ENCODE measurements at regions not wholly inside any gene's neighbourhood (a gene's known extent, or its start where the extent isn't known, plus 50 kb on each side); places are given as distances from the start of the nearest gene placed in this dataset.

DNA sequence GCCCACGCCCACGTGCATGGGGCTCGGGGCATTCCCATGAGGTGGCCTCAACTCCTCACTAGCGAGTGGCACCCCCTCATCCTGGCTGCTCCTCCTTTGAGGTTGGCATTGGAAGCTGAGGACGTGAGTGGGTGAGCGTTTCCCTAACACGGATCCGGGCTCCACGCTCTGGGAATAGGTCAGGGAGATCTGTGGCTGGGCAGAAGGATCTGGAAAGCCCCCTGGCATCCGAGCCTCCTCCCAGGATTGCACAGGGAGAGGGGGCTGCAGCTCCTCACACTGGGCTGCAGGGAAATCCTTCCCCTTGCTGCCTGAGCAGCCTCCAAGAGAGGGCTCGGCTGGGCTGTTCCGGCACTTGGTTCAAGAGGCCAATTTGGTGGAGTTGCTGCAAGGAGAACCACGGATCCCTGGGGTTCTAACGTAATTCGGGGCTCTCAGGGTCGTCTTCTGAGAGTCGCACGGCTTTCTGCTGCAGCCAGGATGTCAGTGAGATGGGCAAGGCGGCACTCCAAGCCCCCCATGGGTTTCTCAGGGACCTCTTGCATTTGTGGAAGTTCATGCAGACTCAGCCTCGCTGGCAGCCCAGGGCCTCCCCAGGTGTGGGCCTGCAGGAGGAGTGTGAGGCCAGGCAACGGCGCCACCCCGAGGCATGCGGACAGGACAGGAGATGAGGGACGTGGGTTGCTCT lies 1119.0 kb downstream of the BRD1 start:
- TF ChIP-seq, protein P1, sequence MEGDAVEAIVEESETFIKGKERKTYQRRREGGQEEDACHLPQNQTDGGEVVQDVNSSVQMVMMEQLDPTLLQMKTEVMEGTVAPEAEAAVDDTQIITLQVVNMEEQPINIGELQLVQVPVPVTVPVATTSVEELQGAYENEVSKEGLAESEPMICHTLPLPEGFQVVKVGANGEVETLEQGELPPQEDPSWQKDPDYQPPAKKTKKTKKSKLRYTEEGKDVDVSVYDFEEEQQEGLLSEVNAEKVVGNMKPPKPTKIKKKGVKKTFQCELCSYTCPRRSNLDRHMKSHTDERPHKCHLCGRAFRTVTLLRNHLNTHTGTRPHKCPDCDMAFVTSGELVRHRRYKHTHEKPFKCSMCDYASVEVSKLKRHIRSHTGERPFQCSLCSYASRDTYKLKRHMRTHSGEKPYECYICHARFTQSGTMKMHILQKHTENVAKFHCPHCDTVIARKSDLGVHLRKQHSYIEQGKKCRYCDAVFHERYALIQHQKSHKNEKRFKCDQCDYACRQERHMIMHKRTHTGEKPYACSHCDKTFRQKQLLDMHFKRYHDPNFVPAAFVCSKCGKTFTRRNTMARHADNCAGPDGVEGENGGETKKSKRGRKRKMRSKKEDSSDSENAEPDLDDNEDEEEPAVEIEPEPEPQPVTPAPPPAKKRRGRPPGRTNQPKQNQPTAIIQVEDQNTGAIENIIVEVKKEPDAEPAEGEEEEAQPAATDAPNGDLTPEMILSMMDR (IDR thresholded peaks at IDR 0.05 in 2 of 3, conservative IDR thresholded peaks at IDR 0.05 in 1 of 3; ENCODE audit: borderline replicate concordance in 1 of 3, insufficient read depth in 1 of 3, low read depth in 2 of 3, low read length in 2 of 3): no peak
- no peak for TF ChIP-seq RAD21 (IDR thresholded peaks at IDR 0.05; ENCODE audit: low read depth)
- TF ChIP-seq, protein P2, sequence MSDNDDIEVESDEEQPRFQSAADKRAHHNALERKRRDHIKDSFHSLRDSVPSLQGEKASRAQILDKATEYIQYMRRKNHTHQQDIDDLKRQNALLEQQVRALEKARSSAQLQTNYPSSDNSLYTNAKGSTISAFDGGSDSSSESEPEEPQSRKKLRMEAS (IDR thresholded peaks at IDR 0.05): no peak
- no peak for TF ChIP-seq FOSL1 (IDR thresholded peaks at IDR 0.05; ENCODE audit: low read depth)
- TF ChIP-seq POLR2AphosphoS5 (IDR thresholded peaks at IDR 0.05; ENCODE audit: low read depth, low read length): no peak
- no peak for TF ChIP-seq TCF7L2 (IDR thresholded peaks at IDR 0.05; ENCODE audit: borderline replicate concordance, extremely low read depth, insufficient read depth, insufficient read length)
- TF ChIP-seq JUND (IDR thresholded peaks at IDR 0.05): no peak
- TF ChIP-seq POLR2A (IDR thresholded peaks at IDR 0.05; ENCODE audit: borderline replicate concordance, extremely low read depth, insufficient read depth, insufficient read length): no peak
- TF ChIP-seq CEBPB (IDR thresholded peaks at IDR 0.05; ENCODE audit: low read depth): no peak
- TF ChIP-seq EZH2 (IDR thresholded peaks at IDR 0.05): no peak
- no peak for TF ChIP-seq CBX3 (IDR thresholded peaks at IDR 0.05; ENCODE audit: low read depth)
- TF ChIP-seq, protein P3, sequence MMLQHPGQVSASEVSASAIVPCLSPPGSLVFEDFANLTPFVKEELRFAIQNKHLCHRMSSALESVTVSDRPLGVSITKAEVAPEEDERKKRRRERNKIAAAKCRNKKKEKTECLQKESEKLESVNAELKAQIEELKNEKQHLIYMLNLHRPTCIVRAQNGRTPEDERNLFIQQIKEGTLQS (IDR thresholded peaks at IDR 0.05): no peak
- no peak for TF ChIP-seq EZH2phosphoT487 (IDR thresholded peaks at IDR 0.05; ENCODE audit: borderline replicate concordance)
- TF ChIP-seq EGR1 (IDR thresholded peaks at IDR 0.05; ENCODE audit: low read depth): no peak
